ENCODE measurements at regions not wholly inside any gene's neighbourhood (a gene's known extent, or its start where the extent isn't known, plus 50 kb on each side); places are given as distances from the start of the nearest gene placed in this dataset.

- TF ChIP-seq EZH2phosphoT487 (IDR thresholded peaks at IDR 0.05; ENCODE audit: insufficient read depth, low read depth) (no peak), EZH2 (IDR thresholded peaks at IDR 0.05; ENCODE audit: insufficient read depth, poor library complexity, severe bottlenecking) (no peak)
- WGBS, 2 experiments (ENCODE audit: low coverage in 1 of 2, low lambda C conversion rate in 2 of 2, missing lambda C conversion rate in 2 of 2): 66% methylated on average over 4 of the region's 4 CpGs
- no peak overlapping the region for H3K9ac ChIP-seq
These were observed 201.5 kb downstream of the TBX15 start for GRCh38 chr1:118786454-118787155.

DNA sequence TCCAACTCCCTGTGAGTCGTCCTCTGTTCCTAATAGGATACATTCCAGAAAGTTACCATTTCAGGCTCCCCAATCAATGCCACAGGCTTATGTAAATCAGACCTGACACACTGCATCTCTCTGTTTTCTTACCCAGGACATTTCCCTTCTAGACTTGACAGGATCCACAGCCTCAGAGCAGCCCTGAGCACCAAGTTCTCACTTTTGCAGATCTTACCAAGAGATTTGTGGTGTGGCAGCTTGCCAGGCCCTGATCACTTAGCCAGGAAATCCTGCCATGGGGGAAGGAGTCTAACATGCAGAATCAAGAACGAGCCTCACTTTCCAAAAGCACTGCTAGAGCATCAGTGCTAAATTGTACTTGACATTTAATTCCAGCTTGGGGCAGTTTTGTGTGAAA is 202.9 kb downstream of the TBX15 start:
- Histone ChIP-seq H3K4me1 (ENCODE audit: insufficient read depth) (no peaks in the 10 kb centered on the region), H3K79me2 (ENCODE audit: insufficient read depth) (no peaks in the 10 kb centered on the region), H3K4me2 (ENCODE audit: unreplicated experiment) (no peak overlapping the region), H2AFZ (no peak overlapping the region), H3F3A (ENCODE audit: insufficient read depth) (no peaks in the 10 kb centered on the region), H3K9me2 (ENCODE audit: insufficient read depth) (no peaks in the 10 kb centered on the region), H3K27me3 (replicated peaks; ENCODE audit: insufficient read depth) (no peaks in the 10 kb centered on the region), H3K36me3 (ENCODE audit: low read depth) (no peaks in the 10 kb centered on the region), H4K20me1 (ENCODE audit: insufficient read depth) (no peaks in the 10 kb centered on the region), H3K9me3 (ENCODE audit: low read depth) (peaks cover 5% of the 10 kb centered on the region), H3K27ac (no peak overlapping the region), H3K9ac (no peak overlapping the region), H3K4me3 (no peak overlapping the region)
- in situ Hi-C loops (cut with MboI): no loop called here
- TF ChIP-seq EZH2phosphoT487 (IDR thresholded peaks at IDR 0.05; ENCODE audit: insufficient read depth, low read depth) (no peak), EZH2 (IDR thresholded peaks at IDR 0.05; ENCODE audit: insufficient read depth, poor library complexity, severe bottlenecking) (no peak)
- DNase-seq: peak; percentile 30
- 52 to 69% methylated on average over 2 of the region's 2 CpGs for WGBS, 2 experiments (ENCODE audit: low coverage in 1 of 2, low lambda C conversion rate in 2 of 2, missing lambda C conversion rate in 2 of 2)

More at GRCh38 chr1:118786454-118787155, 201.5 kb downstream of the TBX15 start:
- Histone ChIP-seq H3K9me3 (ENCODE audit: low read depth) (peaks cover 5% of the 10 kb centered on the region), H3K27me3 (replicated peaks; ENCODE audit: insufficient read depth) (no peaks in the 10 kb centered on the region), H3K9me2 (ENCODE audit: insufficient read depth) (no peaks in the 10 kb centered on the region), H4K20me1 (ENCODE audit: insufficient read depth) (no peaks in the 10 kb centered on the region), H3F3A (ENCODE audit: insufficient read depth) (no peaks in the 10 kb centered on the region), H3K36me3 (ENCODE audit: low read depth) (no peaks in the 10 kb centered on the region), H3K4me1 (ENCODE audit: insufficient read depth) (no peaks in the 10 kb centered on the region), H3K79me2 (ENCODE audit: insufficient read depth) (no peaks in the 10 kb centered on the region), H3K4me3 (no peak overlapping the region), H2AFZ (no peak overlapping the region), H3K27ac (no peak overlapping the region), H3K4me2 (ENCODE audit: unreplicated experiment) (no peak overlapping the region)
- DNase-seq: no peak
- in situ Hi-C loops (cut with MboI): no loop called here

- Histone ChIP-seq H3K27me3 (replicated peaks; ENCODE audit: insufficient read depth) (no peaks in the 10 kb centered on the region), H3K4me3 (no peak overlapping the region), H3K27ac (no peak overlapping the region), H3K9me3 (ENCODE audit: low read depth) (no peaks in the 10 kb centered on the region), H3F3A (ENCODE audit: insufficient read depth) (no peaks in the 10 kb centered on the region), H4K20me1 (ENCODE audit: insufficient read depth) (no peaks in the 10 kb centered on the region), H3K9ac (no peak overlapping the region), H3K9me2 (ENCODE audit: insufficient read depth) (no peaks in the 10 kb centered on the region), H3K4me2 (ENCODE audit: unreplicated experiment) (no peak overlapping the region), H2AFZ (no peak overlapping the region), H3K79me2 (ENCODE audit: insufficient read depth) (no peaks in the 10 kb centered on the region), H3K4me1 (ENCODE audit: insufficient read depth) (no peaks in the 10 kb centered on the region), H3K36me3 (ENCODE audit: low read depth) (no peaks in the 10 kb centered on the region)
- no peak for DNase-seq
- in situ Hi-C loops (cut with MboI): no loop called here
- WGBS, 2 experiments (ENCODE audit: low coverage in 1 of 2, low lambda C conversion rate in 2 of 2, missing lambda C conversion rate in 2 of 2): 55 to 65% methylated on average over 2 of the region's 2 CpGs
- TF ChIP-seq EZH2 (IDR thresholded peaks at IDR 0.05; ENCODE audit: insufficient read depth, poor library complexity, severe bottlenecking) (no peak), EZH2phosphoT487 (IDR thresholded peaks at IDR 0.05; ENCODE audit: insufficient read depth, low read depth) (no peak)
These were observed 204.9 kb downstream of the TBX15 start for GRCh38 chr1:118783095-118783758.

DNA sequence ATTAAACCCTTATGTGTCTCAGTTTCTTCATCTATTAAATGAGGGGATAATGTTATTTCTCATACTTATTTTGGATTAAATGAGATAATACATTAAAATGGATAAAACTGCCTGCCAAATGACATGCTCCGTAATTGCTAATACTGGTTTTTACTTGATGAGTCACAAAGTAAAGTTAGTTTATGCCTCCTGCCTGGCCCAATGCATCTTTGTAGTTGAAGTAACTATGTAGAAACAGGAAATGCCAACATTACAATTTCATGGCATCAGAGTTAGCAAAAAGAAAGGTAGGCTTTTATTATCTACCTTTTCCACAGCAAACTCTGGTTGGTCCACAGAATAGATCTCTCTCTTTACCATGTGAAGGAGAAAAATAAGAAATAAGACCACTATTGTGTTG is 214.5 kb downstream of the TBX15 start:
- 62 to 70% methylated on average over 1 of the region's 1 CpG for WGBS, 2 experiments (ENCODE audit: low coverage in 1 of 2, low lambda C conversion rate in 2 of 2, missing lambda C conversion rate in 2 of 2)
- Histone ChIP-seq H3K27me3 (replicated peaks; ENCODE audit: insufficient read depth) (no peaks in the 10 kb centered on the region), H3K27ac (no peak overlapping the region), H3K4me3 (no peak overlapping the region), H3K9ac (no peak overlapping the region), H3F3A (ENCODE audit: insufficient read depth) (no peaks in the 10 kb centered on the region), H3K36me3 (ENCODE audit: low read depth) (no peaks in the 10 kb centered on the region), H3K79me2 (ENCODE audit: insufficient read depth) (no peaks in the 10 kb centered on the region), H3K9me2 (ENCODE audit: insufficient read depth) (no peaks in the 10 kb centered on the region), H4K20me1 (ENCODE audit: insufficient read depth) (no peaks in the 10 kb centered on the region), H3K4me1 (ENCODE audit: insufficient read depth) (no peaks in the 10 kb centered on the region), H3K4me2 (ENCODE audit: unreplicated experiment) (no peak overlapping the region), H2AFZ (no peak overlapping the region), H3K9me3 (ENCODE audit: low read depth) (no peaks in the 10 kb centered on the region)
- DNase-seq: peak; percentile 47
- in situ Hi-C loops (cut with MboI): no loop called here
- TF ChIP-seq EZH2phosphoT487 (IDR thresholded peaks at IDR 0.05; ENCODE audit: insufficient read depth, low read depth): no peak
- TF ChIP-seq EZH2 (IDR thresholded peaks at IDR 0.05; ENCODE audit: insufficient read depth, poor library complexity, severe bottlenecking): no peak

Data from GM23248 (cell line).